ENCODE measurements at regions not wholly inside any gene's neighbourhood (a gene's known extent, or its start where the extent isn't known, plus 50 kb on each side); places are given as distances from the start of the nearest gene placed in this dataset.

GRCh38 chr12:31781894-31782540 lies 53.2 kb upstream of the AMN1 start:
- no peak for DNase-seq (ENCODE audit: low read depth)

- DNase-seq (ENCODE audit: low read depth): no peak
Measured at GRCh38 chr12:31780096-31780495, 51.3 kb upstream of the AMN1 start.

GRCh38 chr12:31778687-31779086 lies 49.9 kb upstream of the AMN1 start:
- DNase-seq (ENCODE audit: low read depth): no peak
